ENCODE measurements at regions not wholly inside any gene's neighbourhood (a gene's known extent, or its start where the extent isn't known, plus 50 kb on each side); places are given as distances from the start of the nearest gene placed in this dataset.

GRCh38 chr3:30350901-30351300 lies 255.5 kb upstream of the TGFBR2 start:
- no peak for TF ChIP-seq TEAD4 (CRISPR knock-in tag; IDR thresholded peaks at IDR 0.05)
- TF ChIP-seq ZNF416 (CRISPR knock-in tag; IDR thresholded peaks at IDR 0.05) = no peak
- no peak for TF ChIP-seq ESRRA (CRISPR knock-in tag; IDR thresholded peaks at IDR 0.05; ENCODE audit: borderline replicate concordance)
- TF ChIP-seq, protein P1, sequence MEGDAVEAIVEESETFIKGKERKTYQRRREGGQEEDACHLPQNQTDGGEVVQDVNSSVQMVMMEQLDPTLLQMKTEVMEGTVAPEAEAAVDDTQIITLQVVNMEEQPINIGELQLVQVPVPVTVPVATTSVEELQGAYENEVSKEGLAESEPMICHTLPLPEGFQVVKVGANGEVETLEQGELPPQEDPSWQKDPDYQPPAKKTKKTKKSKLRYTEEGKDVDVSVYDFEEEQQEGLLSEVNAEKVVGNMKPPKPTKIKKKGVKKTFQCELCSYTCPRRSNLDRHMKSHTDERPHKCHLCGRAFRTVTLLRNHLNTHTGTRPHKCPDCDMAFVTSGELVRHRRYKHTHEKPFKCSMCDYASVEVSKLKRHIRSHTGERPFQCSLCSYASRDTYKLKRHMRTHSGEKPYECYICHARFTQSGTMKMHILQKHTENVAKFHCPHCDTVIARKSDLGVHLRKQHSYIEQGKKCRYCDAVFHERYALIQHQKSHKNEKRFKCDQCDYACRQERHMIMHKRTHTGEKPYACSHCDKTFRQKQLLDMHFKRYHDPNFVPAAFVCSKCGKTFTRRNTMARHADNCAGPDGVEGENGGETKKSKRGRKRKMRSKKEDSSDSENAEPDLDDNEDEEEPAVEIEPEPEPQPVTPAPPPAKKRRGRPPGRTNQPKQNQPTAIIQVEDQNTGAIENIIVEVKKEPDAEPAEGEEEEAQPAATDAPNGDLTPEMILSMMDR (IDR thresholded peaks at IDR 0.05) = no peak
- no peak for TF ChIP-seq NR2C2 (CRISPR knock-in tag; IDR thresholded peaks at IDR 0.05)
- TF ChIP-seq, protein P2, sequence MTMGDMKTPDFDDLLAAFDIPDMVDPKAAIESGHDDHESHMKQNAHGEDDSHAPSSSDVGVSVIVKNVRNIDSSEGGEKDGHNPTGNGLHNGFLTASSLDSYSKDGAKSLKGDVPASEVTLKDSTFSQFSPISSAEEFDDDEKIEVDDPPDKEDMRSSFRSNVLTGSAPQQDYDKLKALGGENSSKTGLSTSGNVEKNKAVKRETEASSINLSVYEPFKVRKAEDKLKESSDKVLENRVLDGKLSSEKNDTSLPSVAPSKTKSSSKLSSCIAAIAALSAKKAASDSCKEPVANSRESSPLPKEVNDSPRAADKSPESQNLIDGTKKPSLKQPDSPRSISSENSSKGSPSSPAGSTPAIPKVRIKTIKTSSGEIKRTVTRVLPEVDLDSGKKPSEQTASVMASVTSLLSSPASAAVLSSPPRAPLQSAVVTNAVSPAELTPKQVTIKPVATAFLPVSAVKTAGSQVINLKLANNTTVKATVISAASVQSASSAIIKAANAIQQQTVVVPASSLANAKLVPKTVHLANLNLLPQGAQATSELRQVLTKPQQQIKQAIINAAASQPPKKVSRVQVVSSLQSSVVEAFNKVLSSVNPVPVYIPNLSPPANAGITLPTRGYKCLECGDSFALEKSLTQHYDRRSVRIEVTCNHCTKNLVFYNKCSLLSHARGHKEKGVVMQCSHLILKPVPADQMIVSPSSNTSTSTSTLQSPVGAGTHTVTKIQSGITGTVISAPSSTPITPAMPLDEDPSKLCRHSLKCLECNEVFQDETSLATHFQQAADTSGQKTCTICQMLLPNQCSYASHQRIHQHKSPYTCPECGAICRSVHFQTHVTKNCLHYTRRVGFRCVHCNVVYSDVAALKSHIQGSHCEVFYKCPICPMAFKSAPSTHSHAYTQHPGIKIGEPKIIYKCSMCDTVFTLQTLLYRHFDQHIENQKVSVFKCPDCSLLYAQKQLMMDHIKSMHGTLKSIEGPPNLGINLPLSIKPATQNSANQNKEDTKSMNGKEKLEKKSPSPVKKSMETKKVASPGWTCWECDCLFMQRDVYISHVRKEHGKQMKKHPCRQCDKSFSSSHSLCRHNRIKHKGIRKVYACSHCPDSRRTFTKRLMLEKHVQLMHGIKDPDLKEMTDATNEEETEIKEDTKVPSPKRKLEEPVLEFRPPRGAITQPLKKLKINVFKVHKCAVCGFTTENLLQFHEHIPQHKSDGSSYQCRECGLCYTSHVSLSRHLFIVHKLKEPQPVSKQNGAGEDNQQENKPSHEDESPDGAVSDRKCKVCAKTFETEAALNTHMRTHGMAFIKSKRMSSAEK (CRISPR knock-in tag; IDR thresholded peaks at IDR 0.05; ENCODE audit: borderline replicate concordance) = no peak
- no peak for TF ChIP-seq RELA (CRISPR knock-in tag; IDR thresholded peaks at IDR 0.05; ENCODE audit: borderline replicate concordance)
- TF ChIP-seq TEAD1 (CRISPR knock-in tag; IDR thresholded peaks at IDR 0.05) = no peak
- TF ChIP-seq NFYB (CRISPR knock-in tag; conservative IDR thresholded peaks at IDR 0.05; ENCODE audit: low read depth) = no peak
- no peak for TF ChIP-seq MAX (CRISPR knock-in tag; IDR thresholded peaks at IDR 0.05)
- no peak for TF ChIP-seq FOXP1 (CRISPR knock-in tag; IDR thresholded peaks at IDR 0.05; ENCODE audit: borderline replicate concordance)
